Fibroblast of skin of right biceps (primary cell): ENCODE measurements at regions not wholly inside any gene's neighbourhood (a gene's known extent, or its start where the extent isn't known, plus 50 kb on each side); places are given as distances from the start of the nearest gene placed in this dataset.

Source experiments
- DNase-seq: peaks from one replicate; pipeline ENCODE4 v3.0.0-alpha.2; 2013

- DNase-seq: no peak
These were observed 55.8 kb upstream of the PRR23E start for GRCh38 chr3:127137113-127137512.

DNA sequence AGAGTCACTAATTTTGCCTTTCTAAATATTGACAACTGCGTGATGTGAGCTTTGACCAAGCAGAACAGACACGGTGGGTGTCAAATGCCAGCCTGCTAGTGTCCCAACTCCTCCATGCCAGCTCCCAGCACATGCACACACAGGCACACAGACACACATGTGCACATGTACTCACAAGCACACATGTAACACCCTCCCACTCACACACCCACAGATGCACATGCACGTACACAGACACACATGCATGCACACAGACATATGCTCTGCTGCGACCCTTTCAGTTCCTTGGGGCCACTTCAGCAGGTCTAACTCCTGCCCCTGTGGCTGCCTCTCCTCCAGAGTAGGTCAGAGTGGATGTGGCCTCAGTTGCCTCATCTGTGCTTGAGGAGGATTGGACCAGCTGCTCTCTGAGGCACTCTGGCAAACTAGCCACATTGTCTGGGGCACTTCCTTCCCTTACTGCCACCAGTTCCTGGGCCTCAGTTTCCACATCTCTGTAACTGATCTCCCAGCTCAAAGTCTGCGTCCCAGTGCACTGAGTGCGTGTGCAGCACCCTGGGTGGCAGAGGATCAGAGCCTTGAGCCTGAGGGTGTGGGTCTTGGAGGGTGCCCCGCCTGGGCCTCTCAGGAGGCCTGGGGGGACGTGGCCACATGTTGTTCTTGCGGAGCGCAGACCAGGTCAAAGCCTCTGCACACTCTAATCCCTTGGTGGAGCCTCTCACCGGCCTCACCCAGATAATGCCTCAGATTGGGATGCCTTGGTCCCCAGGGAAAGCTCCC lies 55.0 kb upstream of the PRR23E start:
- DNase-seq: no peak

DNA sequence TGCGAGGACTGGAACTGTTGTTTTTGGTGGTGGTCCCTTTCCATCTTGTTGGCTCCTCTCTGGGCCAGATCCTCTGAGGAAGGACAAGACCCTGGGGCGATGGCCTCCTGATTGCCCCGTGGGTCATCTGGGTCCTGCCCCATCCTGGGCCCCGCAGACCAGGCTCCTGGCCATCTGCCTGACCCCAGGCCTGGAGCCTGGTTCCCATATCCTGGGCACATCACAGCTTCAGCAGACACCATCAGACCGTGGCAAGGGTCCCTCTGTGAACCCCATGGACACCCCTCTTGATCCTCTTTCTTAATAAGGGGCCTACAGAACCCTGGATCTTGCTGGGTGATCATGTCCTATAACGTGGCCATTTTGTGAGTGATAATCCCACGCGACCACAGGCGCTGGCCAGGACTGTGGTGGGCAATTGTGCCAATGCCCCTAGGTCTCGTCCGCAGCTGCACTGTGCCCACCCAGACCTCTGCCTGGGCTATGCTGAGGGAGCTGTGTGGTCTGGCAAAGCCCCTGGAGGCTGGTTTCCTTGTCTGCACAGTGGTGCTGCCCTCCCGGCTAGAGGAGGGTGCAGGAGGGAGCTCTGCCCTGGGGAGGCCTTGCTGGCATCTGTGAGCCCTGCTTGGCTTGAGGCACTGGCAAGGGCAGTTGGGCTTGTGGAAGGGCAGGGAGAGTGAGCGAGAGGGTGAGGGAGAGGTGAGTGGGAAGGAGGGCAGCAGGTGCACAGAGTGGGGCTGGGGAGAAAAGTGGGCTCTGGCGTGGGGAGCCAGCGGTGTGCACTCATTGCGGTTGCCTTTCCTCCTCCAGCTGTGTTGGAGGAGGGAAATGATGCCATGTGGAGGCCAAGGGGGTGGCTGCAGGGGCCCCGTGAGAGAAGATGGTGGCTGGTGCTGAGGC lies 53.1 kb upstream of the PRR23E start:
- DNase-seq: no peak

GRCh38 chr3:127140501-127141460 lies 52.1 kb upstream of the PRR23E start:
- DNase-seq: no peak

DNA sequence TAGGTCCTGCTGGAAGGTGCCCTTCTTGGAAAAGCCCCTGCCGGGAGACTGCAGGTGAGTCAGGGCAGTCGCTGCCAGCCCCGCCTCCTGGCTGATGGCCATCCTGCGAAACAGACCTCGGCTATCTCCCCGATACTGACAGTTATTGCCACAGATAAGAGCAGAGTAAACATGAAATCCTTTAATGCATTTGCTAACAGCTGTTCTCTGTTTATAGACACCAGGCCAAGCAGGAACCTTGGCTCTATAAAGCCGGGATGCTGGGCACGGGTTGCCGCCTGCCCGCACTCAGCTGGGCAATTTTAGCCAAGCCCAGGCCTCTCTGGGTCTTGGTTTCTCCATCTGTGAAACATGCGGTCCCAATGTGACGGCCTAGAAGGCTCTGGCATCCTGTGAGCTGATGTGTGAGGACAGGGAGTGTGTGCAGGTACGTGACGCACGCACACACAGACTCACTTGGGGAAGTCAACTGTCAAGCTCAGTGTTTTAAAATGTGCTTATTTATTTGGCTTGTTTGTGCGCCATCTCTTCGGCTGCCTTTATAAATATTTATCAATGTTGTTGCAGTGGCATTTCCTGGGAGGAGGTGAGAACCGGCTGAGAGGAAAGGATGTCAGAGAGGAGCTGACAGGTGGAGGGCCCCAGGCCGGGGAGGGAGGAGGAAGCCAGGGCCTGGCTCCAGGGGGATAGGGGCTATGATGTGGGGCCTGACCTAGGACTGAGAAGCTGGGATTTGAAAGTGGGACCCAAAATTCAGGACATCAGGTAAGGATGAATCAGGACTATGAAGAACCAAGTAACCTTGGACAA lies 50.8 kb upstream of the PRR23E start:
- DNase-seq: no peak
